Peyer's patch (tissue), 4 donors: ENCODE measurements at regions not wholly inside any gene's neighbourhood (a gene's known extent, or its start where the extent isn't known, plus 50 kb on each side); places are given as distances from the start of the nearest gene placed in this dataset.
A peak's percentile ranks its signal among the peaks of the same experiment; 100 is the strongest.

Experiments used
- DNase-seq, 3 donors: peaks; one replicate each; pipeline ENCODE4 v3.0.0-alpha.2; 2017 to 2019
- H3K27ac ChIP-seq, 4 donors: fragments of 200-600 bp; sonication (generic); one replicate each; pipeline ENCODE4 v1.5.1; 2016 to 2019
- H3K27me3 ChIP-seq, 2 donors: fragments of 200-600 bp; sonication (generic); one replicate each; pipeline ENCODE4 v1.5.1; 2019
- H3K36me3 ChIP-seq, 3 donors: fragments of 200-600 bp; sonication (generic); one replicate each; pipeline ENCODE4 v1.5.1; 2016 to 2019
- H3K4me1 ChIP-seq, 4 donors: fragments of 200-600 bp; sonication (generic); one replicate each; pipeline ENCODE4 v1.5.1; 2016 to 2019
- H3K4me3 ChIP-seq, 4 donors: fragments of 200-600 bp; sonication (generic); 1 replicate in 3 of 4; 2 replicates in 1 of 4; pipeline ENCODE4 v1.5.1; 2016 to 2019; ENCODE audit warnings: mild to moderate bottlenecking in 1 of 4
- H3K9me3 ChIP-seq, 4 donors: fragments of 200-600 bp; sonication (generic); one replicate each; pipeline ENCODE4 v1.5.1; 2016 to 2019; ENCODE audit warnings: mild to moderate bottlenecking in 1 of 4
- CTCF ChIP-seq, 6 experiments: fragments of 450-650 bp in 4 of 6; fragments of 200-600 bp in 2 of 6; sonication (generic) in 1 of 6; IDR thresholded peaks; one replicate each; pipeline ENCODE4 v1.5.1; 2017 to 2019; ENCODE audit warnings: antibody characterized with exemption in 6 of 6, mild to moderate bottlenecking in 3 of 6, moderate library complexity in 1 of 6
- POLR2A ChIP-seq, 2 donors: fragments of 450-650 bp; IDR thresholded peaks; one replicate each; pipeline ENCODE4 v1.5.1; 2017; ENCODE audit warnings: antibody characterized with exemption in 2 of 2, mild to moderate bottlenecking in 2 of 2, moderate library complexity in 2 of 2

- Histone ChIP-seq H3K27me3 (no peaks in the 10 kb centered on the region), H3K4me3 (peak overlapping the region in 1 of 4 donors; percentile 22), H3K36me3 (no peaks in the 10 kb centered on the region), H3K4me1 (peaks cover 0 to 27% (median 0%) of the 10 kb centered on the region in 4 donors), H3K27ac (no peak overlapping the region), H3K9me3 (no peaks in the 10 kb centered on the region)
- TF ChIP-seq POLR2A (IDR thresholded peaks at IDR 0.05) (no peak), CTCF (IDR thresholded peaks at IDR 0.05) (no peak)
- no peak for DNase-seq
These were observed 126.6 kb downstream of the FHDC1 start for GRCh38 chr4:153062652-153063168.

GRCh38 chr4:153063490-153063889, 127.4 kb downstream of the FHDC1 start:
- Histone ChIP-seq H3K27ac (peak overlapping the region in 2 of 4 donors; percentile 82 to 88), H3K36me3 (no peaks in the 10 kb centered on the region), H3K4me3 (peak overlapping the region in 1 of 4 donors; percentile 22), H3K4me1 (peaks cover 0 to 27% (median 0%) of the 10 kb centered on the region in 4 donors), H3K27me3 (no peaks in the 10 kb centered on the region), H3K9me3 (no peaks in the 10 kb centered on the region)
- peak; percentile 23 to 60 for TF ChIP-seq POLR2A (IDR thresholded peaks at IDR 0.05)
- no peak for TF ChIP-seq CTCF (IDR thresholded peaks at IDR 0.05)
- DNase-seq = peak in 1 of 3 donors; percentile 67

GRCh38 chr4:153064571-153064970, 128.4 kb downstream of the FHDC1 start:
- Histone ChIP-seq H3K9me3 (no peaks in the 10 kb centered on the region), H3K27ac (peak overlapping the region in 3 of 4 donors; percentile 52 to 88 (median 82)), H3K4me1 (peaks cover 0 to 27% (median 0%) of the 10 kb centered on the region in 4 donors), H3K36me3 (no peaks in the 10 kb centered on the region), H3K4me3 (peak overlapping the region in 2 of 4 donors; percentile 35 to 38), H3K27me3 (no peaks in the 10 kb centered on the region)
- TF ChIP-seq POLR2A (IDR thresholded peaks at IDR 0.05) (peak in 1 of 2 donors; percentile 10), CTCF (IDR thresholded peaks at IDR 0.05) (no peak)
- DNase-seq = peak in 2 of 3 donors; percentile 56 to 73

GRCh38 chr4:153065276-153065675, 129.2 kb downstream of the FHDC1 start:
- no peak for TF ChIP-seq CTCF (IDR thresholded peaks at IDR 0.05)
- no peak for TF ChIP-seq POLR2A (IDR thresholded peaks at IDR 0.05)
- no peaks in the 10 kb centered on the region for H3K36me3 ChIP-seq
- H3K4me1 ChIP-seq = peaks cover 0 to 27% (median 0%) of the 10 kb centered on the region in 4 donors
- no peaks in the 10 kb centered on the region for H3K9me3 ChIP-seq
- H3K27me3 ChIP-seq = no peaks in the 10 kb centered on the region
- H3K4me3 ChIP-seq = peak overlapping the region in 2 of 4 donors; percentile 35 to 38
- peak overlapping the region in 3 of 4 donors; percentile 52 to 88 (median 82) for H3K27ac ChIP-seq
- peak in 2 of 3 donors; percentile 78 to 79 for DNase-seq

- Histone ChIP-seq H3K36me3 (no peaks in the 10 kb centered on the region), H3K27me3 (no peaks in the 10 kb centered on the region), H3K27ac (peak overlapping the region in 2 of 4 donors; percentile 82 to 88), H3K4me3 (no peak overlapping the region), H3K4me1 (peaks cover 0 to 27% (median 0%) of the 10 kb centered on the region in 4 donors), H3K9me3 (no peaks in the 10 kb centered on the region)
- DNase-seq = peak in 1 of 3 donors; percentile 84
- peak; percentile 17 to 71 for TF ChIP-seq POLR2A (IDR thresholded peaks at IDR 0.05)
- no peak for TF ChIP-seq CTCF (IDR thresholded peaks at IDR 0.05)
These were observed 131.3 kb downstream of the FHDC1 start for GRCh38 chr4:153067376-153067775.
